Mucosa of rectum (tissue), 2 donors: ENCODE measurements at regions not wholly inside any gene's neighbourhood (a gene's known extent, or its start where the extent isn't known, plus 50 kb on each side); places are given as distances from the start of the nearest gene placed in this dataset.

Experiments used
- H3K27ac ChIP-seq, 2 donors: one replicate each; pipeline ENCODE4 v1.7.0; 2013; ENCODE audit warnings: inconsistent platforms in 2 of 2, low read depth in 2 of 2, low read length in 2 of 2
- H3K27me3 ChIP-seq, 2 donors: one replicate each; pipeline ENCODE4 v1.7.0; 2013; ENCODE audit warnings: low read length in 2 of 2; ENCODE audit not compliant: control insufficient read depth in 2 of 2, insufficient read depth in 2 of 2
- H3K36me3 ChIP-seq, 2 donors: one replicate each; pipeline ENCODE4 v1.7.0; 2013; ENCODE audit warnings: low read length in 2 of 2; ENCODE audit not compliant: control insufficient read depth in 2 of 2, insufficient read depth in 2 of 2
- H3K4me1 ChIP-seq, 2 donors: one replicate each; pipeline ENCODE4 v1.7.0; 2013; ENCODE audit warnings: low read length in 2 of 2, mild to moderate bottlenecking in 1 of 2; ENCODE audit not compliant: control insufficient read depth in 2 of 2, insufficient read depth in 2 of 2
- H3K4me3 ChIP-seq, 2 donors: one replicate each; pipeline ENCODE4 v1.7.0; 2013; ENCODE audit warnings: low read length in 2 of 2
- H3K9ac ChIP-seq, 2 donors: one replicate each; pipeline ENCODE4 v1.7.0; 2013; ENCODE audit warnings: low read length in 2 of 2, low read depth in 1 of 2, mild to moderate bottlenecking in 1 of 2
- H3K9me3 ChIP-seq, 2 donors: one replicate each; pipeline ENCODE4 v1.7.0; 2013; ENCODE audit warnings: low read length in 2 of 2; ENCODE audit not compliant: control insufficient read depth in 2 of 2
- donor health status: healthy.
- donor health status: Normal muscosa, but diverticular disease.

DNA sequence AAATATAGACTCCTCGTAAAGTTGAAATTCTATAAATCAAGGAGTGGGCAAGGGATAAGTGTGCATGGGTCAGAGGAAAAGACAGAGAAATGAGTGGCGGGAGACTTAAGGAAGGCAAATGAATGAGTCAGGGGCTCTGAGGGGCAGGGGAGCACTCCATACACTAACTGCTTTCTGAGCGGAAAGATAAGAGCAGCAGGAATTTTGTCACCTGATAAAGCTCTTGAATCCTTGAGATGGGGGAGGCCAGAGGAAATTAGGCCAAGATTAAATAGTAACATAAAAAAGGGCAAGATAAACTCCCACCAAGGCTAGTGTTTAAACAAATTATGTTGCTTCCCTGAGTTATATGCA, 191.0 kb upstream of the S1PR3 start:
- no peaks in the 10 kb centered on the region for H3K4me1 ChIP-seq
- no peaks in the 10 kb centered on the region for H3K36me3 ChIP-seq
- no peaks in the 10 kb centered on the region for H3K9me3 ChIP-seq
- H3K9ac ChIP-seq: no peak overlapping the region
- no peak overlapping the region for H3K27ac ChIP-seq
- H3K27me3 ChIP-seq: no peaks in the 10 kb centered on the region
- no peak overlapping the region for H3K4me3 ChIP-seq

- Histone ChIP-seq H3K27me3 (no peaks in the 10 kb centered on the region), H3K27ac (no peak overlapping the region), H3K4me1 (no peaks in the 10 kb centered on the region), H3K9ac (no peak overlapping the region), H3K4me3 (no peak overlapping the region), H3K9me3 (no peaks in the 10 kb centered on the region), H3K36me3 (no peaks in the 10 kb centered on the region)
Measured at GRCh38 chr9:88801214-88801796, 190.0 kb upstream of the S1PR3 start.

DNA sequence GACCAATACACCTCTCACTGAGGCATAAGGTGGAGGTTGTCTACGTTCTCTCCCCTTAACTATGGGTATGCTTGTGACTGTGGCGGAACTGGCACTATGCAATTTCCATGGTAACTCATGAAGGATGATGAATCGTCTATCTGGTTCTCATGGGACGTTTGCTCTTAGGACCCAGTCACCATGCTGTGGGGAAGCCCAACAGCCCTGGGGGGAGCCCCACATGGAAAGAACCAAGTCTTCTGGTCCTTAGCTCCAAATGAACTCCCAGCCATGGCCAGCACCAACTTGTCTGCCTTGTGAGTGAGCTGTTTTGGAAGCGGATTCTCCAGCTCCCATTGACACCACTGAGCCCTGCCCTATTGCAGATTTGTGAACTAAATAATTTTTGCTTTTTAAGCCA, 188.7 kb upstream of the S1PR3 start:
- Histone ChIP-seq H3K9ac (no peak overlapping the region), H3K4me3 (no peak overlapping the region), H3K36me3 (no peaks in the 10 kb centered on the region), H3K27ac (no peak overlapping the region), H3K9me3 (no peaks in the 10 kb centered on the region), H3K4me1 (no peaks in the 10 kb centered on the region), H3K27me3 (no peaks in the 10 kb centered on the region)

DNA sequence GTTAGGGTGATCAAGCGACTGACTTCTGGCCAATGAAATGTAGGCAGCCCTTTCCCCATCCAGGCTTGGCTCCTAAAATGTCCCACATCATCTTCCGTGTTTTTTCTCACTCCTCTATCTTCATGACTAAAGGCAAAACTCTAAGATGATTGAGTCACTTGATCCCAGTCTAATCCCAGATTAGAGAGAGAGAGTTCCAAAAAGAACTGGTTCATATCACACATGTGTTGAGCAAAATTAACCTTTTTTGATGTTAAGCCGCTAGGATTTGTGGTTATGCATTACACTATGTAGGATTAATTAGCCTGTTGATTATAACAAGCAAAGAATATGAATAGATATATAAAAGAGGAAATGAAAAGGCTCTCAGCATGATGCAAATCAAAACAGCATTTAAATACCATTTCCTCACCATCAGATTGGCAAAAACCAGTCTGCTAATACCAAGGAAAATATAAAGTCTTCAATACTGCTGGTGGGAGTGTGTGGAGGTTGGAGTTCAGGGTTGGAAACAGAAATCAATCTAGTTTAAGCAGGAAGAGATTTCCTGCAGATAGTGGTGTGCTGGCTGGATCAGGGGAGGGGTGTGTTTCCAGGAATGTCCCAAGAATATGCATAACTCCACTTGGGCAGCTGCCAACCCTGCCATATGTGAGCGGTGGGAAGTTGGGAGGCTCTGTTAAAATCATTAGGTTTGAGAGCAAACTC, 187.6 kb upstream of the S1PR3 start:
- Histone ChIP-seq H3K27ac (no peak overlapping the region), H3K27me3 (no peaks in the 10 kb centered on the region)

GRCh38 chr9:88804254-88804596, 187.0 kb upstream of the S1PR3 start:
- no peak overlapping the region for H3K9ac ChIP-seq
- H3K36me3 ChIP-seq: no peaks in the 10 kb centered on the region
- H3K27ac ChIP-seq: no peak overlapping the region
- no peaks in the 10 kb centered on the region for H3K27me3 ChIP-seq
- no peaks in the 10 kb centered on the region for H3K9me3 ChIP-seq
- H3K4me3 ChIP-seq: no peak overlapping the region
- H3K4me1 ChIP-seq: no peaks in the 10 kb centered on the region

More for the DNA sequence above, 187.6 kb upstream of the S1PR3 start:
- no peaks in the 10 kb centered on the region for H3K9me3 ChIP-seq
- H3K4me1 ChIP-seq: no peaks in the 10 kb centered on the region
- no peaks in the 10 kb centered on the region for H3K36me3 ChIP-seq
- H3K4me3 ChIP-seq: no peak overlapping the region
- H3K9ac ChIP-seq: no peak overlapping the region

DNA sequence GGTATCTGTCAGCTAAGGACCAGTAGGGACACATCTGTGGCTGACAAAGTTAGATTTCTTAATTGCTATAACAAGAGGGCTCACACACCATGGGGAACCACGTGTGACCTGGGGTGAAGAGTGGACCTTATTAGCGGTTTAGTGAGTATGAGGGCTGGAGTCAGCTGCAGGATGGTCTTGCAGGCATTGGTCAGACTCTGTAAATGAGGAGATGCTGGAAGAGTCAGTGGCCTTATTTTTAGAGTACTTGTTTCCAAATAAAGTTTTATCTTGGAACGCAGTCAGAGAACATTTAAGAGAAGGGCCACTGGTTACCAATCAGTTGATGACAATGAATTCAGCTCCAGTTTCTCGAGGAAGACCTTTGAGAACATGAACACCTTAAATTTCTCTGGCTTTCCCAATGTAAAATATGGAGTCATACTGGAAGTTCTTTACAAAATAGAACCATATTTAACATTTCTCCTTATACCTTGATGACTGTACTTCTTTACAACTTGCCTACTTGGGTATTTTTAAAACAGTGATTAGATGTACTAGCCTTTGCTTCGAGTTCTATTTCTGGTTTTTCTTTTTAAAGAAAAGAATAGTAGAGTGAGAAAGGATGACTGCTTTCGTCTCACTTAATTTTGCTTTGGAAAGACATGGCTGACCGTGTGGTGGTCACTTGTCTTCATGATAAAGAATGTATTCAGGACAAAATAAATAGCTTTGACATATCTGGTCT, 185.9 kb upstream of the S1PR3 start:
- Histone ChIP-seq H3K9ac (no peak overlapping the region), H3K4me1 (no peaks in the 10 kb centered on the region), H3K4me3 (no peak overlapping the region), H3K27ac (no peak overlapping the region), H3K36me3 (no peaks in the 10 kb centered on the region), H3K27me3 (no peaks in the 10 kb centered on the region), H3K9me3 (no peaks in the 10 kb centered on the region)

DNA sequence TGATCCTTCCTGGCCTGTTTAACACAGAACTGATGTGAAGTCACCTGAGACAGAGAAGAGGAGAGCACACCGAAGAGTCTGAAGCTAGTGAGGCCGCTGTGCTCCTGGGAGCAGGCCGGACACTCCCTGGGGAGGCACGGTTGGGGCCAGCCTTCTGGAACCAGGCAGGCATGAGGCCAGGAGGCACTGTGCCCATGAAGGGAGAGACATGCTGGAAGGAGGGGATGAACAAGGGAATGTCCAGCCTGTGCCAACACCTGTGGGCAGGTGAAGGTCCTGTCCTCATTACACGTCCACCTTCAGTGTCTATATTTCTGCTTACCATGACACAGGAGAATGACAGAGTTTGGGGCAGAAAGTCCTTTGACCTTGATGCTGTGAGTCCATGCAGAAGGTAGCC, 183.8 kb upstream of the S1PR3 start:
- no peaks in the 10 kb centered on the region for H3K9me3 ChIP-seq
- H3K4me3 ChIP-seq: no peak overlapping the region
- H3K27me3 ChIP-seq: no peaks in the 10 kb centered on the region
- no peak overlapping the region for H3K27ac ChIP-seq
- no peaks in the 10 kb centered on the region for H3K36me3 ChIP-seq
- no peaks in the 10 kb centered on the region for H3K4me1 ChIP-seq
- no peak overlapping the region for H3K9ac ChIP-seq

DNA sequence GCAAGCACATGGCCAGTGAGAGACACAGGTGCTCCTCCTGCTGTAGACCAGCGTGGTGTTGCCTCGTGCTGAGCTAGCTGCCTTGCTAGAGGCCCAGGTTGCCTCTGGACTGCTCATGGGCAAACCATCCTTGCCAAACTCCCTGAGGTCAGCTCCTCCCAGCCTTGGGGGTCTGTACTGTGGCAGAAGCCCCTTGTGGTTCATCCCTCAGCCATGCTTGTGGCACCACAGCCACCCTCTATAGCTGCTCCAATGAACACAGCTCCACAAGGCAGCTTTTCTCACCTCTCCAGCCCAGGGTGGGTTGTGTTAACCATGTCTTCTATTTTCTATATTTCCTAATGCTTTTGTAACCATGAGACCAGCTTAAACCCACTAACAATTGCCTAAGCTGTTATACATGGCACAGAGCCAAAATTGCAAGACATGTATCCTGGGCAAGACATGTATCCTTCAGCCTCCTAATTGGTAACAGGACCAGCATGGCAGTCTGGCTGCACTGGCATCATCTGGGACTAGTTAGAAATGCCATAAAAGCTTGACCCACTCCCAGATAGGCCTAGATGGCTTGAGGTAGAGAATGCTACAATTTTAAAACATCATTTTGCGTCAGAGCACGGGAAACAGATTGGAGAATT, 183.1 kb upstream of the S1PR3 start:
- Histone ChIP-seq H3K9ac (no peak overlapping the region), H3K36me3 (no peaks in the 10 kb centered on the region), H3K4me3 (no peak overlapping the region), H3K27me3 (no peaks in the 10 kb centered on the region), H3K4me1 (no peaks in the 10 kb centered on the region), H3K27ac (no peak overlapping the region), H3K9me3 (no peaks in the 10 kb centered on the region)

DNA sequence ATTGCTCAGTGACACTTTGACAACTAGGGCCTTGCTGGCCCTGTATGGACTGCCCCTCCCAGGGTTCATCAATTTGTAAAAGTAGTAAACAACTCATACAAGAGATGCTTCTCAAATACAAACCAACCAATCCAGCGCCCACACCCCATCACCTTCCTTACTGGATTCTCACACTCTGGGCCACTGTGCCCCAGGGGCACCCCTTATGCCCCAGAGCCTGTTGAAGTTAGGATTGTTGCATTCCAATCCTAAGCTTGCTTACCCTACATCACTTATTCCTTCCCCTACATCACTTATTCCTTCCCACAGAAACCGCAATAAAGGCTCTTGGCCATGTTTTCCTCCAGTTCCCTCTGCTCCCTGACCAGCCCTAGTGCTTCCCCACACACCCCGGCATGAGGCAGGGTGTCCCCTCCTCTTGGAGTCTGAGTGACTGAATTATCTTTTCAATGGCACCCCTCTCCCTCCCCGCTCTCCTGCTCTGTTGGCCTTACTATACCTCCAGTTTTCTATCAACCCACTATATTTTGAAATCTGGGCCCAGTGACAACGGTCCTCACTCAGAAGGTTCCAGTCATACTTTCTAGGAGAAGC, 182.4 kb upstream of the S1PR3 start:
- H3K4me1 ChIP-seq: no peaks in the 10 kb centered on the region
- no peaks in the 10 kb centered on the region for H3K27me3 ChIP-seq
- H3K27ac ChIP-seq: no peak overlapping the region
- no peaks in the 10 kb centered on the region for H3K9me3 ChIP-seq
- no peak overlapping the region for H3K9ac ChIP-seq
- H3K36me3 ChIP-seq: no peaks in the 10 kb centered on the region
- no peak overlapping the region for H3K4me3 ChIP-seq
